Kidney tubule cell (primary cell): ENCODE measurements at regions not wholly inside any gene's neighbourhood (a gene's known extent, or its start where the extent isn't known, plus 50 kb on each side); places are given as distances from the start of the nearest gene placed in this dataset.
"Not testable (repeated sequence)": the region's sequence is repeated elsewhere in the genome, so short reads cannot be mapped to it uniquely, and the experiment has no call there.

ENCODE experiments used
- DNase-seq: peaks from one replicate; pipeline ENCODE4 v3.0.0-alpha.2; 2018; ENCODE audit warnings: low spot score

- peak; percentile 6 for DNase-seq
Observed at GRCh38 chr13:99737481-99738245, 233.9 kb downstream of the ZIC5 start.

- DNase-seq, result no peak
Observed at GRCh38 chr13:99736541-99736940, 235.0 kb downstream of the ZIC5 start.

DNA sequence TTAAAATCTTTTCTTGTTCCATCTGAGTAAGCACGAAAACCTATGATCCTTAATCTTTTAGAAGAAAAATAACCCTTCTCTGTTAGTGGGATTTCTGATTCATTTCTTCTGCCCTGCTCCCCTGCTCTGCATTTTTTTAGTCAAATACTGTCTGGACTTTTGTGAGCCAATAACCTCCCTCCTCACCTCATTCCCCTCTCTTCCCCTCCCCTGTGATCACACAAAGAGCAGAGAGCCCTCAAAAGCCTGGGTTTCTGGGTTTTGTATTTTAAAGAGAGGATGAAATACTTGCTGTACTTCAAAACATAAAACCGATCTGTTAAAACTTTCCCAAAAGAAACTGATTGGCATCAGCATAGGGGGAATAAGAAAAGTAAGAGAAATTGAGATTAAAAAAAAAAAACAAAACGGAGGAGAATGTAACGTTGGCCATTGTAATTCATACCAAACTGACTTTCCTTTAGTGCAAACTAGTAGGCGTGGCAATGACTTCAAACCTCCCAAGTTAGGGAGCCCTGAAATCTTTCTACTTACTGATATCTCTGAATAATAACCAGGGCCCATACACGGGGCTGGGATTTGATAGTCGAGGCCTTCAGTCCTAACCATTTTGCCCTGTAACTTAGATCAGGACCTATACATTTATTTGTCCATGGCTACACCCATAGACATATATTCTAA, 232.9 kb downstream of the TM9SF2 start:
- no peak for DNase-seq

DNA sequence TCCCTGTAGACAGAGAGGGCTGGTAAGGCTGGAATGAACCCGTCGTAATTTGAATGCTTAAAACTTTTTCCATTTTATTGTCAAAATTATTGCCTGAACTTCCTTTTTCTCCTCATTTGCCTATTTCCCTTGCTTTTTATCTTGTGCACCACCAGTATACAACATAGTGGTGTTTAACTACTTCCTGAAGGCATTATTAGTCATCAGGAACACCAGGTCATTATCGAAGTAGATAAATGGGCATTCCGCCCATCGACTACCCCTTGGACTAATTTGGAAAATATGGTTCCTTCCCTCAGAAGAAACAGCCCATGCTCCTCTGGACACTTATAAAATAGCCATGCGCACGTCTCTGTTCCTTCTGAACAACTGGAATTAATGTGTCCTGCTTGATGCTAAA, 232.1 kb downstream of the TM9SF2 start:
- no peak for DNase-seq

- no peak for DNase-seq
Observed at GRCh38 chr13:99731747-99732146, 230.5 kb downstream of the TM9SF2 start.

DNA sequence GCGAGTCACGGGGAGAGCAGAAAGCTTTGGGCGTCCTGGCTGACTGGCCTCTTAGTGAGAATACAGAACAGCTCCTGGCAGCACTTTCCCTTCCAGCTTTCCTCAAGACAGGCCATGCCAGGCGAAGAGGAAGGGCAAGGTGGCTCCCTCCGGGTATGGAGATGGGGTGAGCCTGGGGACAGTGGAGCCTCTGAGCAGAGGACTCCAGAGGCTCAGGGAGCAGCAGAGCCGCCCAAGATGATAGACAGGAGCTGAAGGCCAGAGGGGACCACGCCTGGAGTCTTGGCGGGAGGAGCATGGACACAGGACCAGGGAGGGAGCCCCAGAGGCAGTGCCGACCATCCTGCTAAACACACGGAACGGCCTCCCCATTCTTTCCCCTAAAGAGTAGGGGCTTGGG, 229.1 kb downstream of the TM9SF2 start:
- DNase-seq, result no peak

DNA sequence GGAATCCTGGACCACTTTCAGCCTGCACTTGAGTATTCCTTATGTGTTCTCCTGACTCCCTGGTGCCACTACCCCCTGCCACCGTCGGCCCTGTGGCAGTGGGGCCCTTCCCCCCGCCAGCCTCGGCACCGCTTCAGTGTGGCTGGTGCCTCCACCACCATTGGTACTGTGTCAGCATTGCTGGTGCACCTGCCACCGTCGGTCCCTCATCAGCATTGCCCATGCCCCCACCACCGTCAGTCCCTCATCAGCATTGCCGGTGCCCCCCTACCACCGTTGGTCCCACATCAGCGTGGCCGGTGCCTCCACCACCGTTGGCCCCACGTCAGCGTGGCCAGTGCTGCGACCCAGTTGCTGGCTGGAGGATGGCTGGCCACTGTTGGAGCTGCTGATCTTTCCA, 228.5 kb downstream of the TM9SF2 start:
- no peak for DNase-seq

- DNase-seq, result not testable (repeated sequence)
Observed at GRCh38 chr13:99727651-99728050, 226.4 kb downstream of the TM9SF2 start.

GRCh38 chr13:99726282-99726894, 225.1 kb downstream of the TM9SF2 start:
- no peak for DNase-seq

DNA sequence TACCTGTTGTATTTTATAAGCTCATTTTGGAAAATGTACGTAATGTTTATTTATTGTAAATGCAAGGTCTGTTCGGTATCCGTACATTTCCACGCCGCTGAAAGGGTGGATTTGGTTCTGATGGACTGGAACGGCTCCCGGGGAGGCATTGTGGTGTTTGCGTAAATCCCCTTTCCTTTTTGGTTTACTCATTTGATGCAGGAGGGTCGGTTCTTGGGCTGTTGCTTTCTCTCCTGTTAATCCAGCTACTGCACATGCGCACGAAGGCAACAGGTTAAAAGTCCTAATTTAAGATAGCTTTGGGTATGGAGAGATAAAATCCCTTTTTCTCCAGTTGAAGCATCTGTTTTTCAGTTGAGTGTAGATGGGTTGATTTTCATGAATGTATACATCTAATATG, 224.4 kb downstream of the TM9SF2 start:
- no peak for DNase-seq

GRCh38 chr13:99724633-99725517, 223.6 kb downstream of the TM9SF2 start:
- DNase-seq, result no peak

GRCh38 chr13:99723878-99724277, 222.6 kb downstream of the TM9SF2 start:
- DNase-seq, result no peak

GRCh38 chr13:99722931-99723330, 221.7 kb downstream of the TM9SF2 start:
- no peak for DNase-seq

DNA sequence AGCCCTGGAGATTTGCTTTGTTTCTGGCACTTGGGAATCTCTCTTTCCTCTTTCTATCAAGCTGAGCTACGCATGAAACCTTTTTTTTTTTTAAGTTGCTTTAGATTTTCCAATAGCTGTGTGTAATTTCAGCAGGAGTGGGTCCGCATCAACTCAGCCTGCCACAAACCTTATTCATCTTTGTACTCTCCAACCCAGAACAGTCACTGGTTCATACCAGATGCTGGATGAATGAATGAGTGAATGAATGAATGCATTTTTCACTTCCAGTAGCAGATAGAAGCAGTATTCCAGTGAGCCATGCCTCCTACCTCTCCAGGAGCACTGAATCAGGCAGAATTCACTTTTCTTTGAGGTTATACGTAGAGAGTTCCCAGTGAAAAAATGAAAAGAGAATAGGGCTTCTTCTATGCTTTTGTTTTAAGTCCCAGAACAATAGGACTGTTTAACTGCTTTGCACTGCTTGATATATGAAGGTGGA, 221.1 kb downstream of the TM9SF2 start:
- DNase-seq, result no peak

GRCh38 chr13:99721606-99722337, 220.5 kb downstream of the TM9SF2 start:
- peak; percentile 69 for DNase-seq

DNA sequence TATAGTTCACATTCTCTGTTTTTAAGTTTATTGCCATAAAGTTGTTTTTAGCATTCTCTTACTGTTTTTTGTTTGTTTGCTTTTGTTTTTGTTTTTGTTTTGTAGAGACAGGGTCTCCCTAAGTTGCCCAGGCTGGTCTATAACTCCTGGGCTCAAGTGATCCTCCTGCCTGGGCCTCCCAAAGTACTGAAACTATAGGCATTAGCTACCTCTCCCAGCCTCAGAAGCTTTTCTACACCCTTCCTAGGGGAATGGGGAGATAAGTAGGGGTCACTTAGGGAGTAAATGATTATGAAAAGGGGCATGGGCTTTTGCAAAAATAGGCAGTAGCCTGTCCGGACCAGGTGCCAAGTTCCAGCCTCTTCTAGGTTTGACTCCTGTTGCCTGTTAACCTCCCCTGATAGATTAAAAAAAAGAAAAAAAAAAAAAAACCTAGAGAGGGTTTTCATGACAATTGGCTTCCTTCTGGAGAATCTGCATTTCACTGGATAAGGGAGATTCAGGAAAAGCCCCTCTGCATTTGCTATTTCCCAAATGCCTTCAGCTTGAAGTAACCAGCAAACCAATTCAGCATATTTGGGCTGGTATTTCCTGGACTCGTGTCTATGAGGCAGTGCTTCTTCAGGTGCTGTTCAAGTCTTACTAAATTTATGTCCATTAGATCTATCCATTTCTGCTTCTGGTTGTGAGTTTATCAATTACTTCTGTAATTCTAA, 216.8 kb downstream of the TM9SF2 start:
- DNase-seq, result no peak

GRCh38 chr13:99709134-99709533, 207.9 kb downstream of the TM9SF2 start:
- no peak for DNase-seq

GRCh38 chr13:99704390-99704789, 203.1 kb downstream of the TM9SF2 start:
- no peak for DNase-seq

- DNase-seq, result no peak
Observed at GRCh38 chr13:99703908-99704307, 202.6 kb downstream of the TM9SF2 start.

DNA sequence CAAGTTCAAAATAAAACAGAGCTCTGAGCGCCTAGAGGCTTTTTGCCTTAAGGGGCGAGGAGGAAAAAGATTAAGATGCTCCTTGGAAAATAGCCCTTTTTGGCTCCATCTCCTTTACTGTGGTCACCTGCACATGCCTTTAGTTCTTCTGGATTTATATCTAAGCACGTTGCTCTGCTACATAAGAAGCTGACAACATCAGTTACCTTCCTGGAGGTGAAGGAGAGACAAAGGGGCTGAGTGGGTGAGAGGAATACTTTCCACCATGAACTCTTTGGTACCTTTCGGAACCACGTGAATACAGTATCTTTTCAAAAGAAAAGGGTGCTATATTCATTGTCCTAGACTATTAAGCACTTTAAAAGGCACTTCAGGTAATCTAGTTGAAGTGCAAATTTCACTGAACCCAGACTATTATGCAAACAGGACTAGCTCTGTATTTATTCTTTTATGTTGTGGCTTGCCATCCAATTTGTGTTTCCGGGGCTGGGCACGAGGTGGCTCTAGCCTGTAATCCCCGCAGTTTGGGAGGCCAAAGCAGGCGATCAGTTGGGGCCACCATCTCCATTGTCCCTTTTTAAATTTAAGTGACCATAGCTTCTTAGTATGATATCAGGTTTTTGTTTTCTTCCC, 201.5 kb downstream of the TM9SF2 start:
- no peak for DNase-seq
